GM13976 (cell line): ENCODE measurements at regions not wholly inside any gene's neighbourhood (a gene's known extent, or its start where the extent isn't known, plus 50 kb on each side); places are given as distances from the start of the nearest gene placed in this dataset.

Experiments used
- DNase-seq: peaks from one replicate; pipeline ENCODE4 v3.0.0; 2012; ENCODE audit warnings: low spot score
- in situ Hi-C: fragments of 300-500 bp; cut with MboI; formaldehyde crosslinking; loops from one replicate; pipeline ENCODE4 v1.12.0; 2022; ENCODE audit warnings: low sequenced_read_pairs, mixed read lengths, inconsistent platforms; ENCODE audit not compliant: unreplicated experiment
- TF ChIP-seq, protein P1 (sequence below): IDR thresholded peaks from 2 replicates; pipeline ENCODE4 v1.5.1; 2012; ENCODE audit warnings: borderline replicate concordance, mild to moderate bottlenecking; ENCODE audit not compliant: insufficient read depth; ENCODE audit errors: extremely low read depth, missing control alignments, control extremely low read depth

DNA sequence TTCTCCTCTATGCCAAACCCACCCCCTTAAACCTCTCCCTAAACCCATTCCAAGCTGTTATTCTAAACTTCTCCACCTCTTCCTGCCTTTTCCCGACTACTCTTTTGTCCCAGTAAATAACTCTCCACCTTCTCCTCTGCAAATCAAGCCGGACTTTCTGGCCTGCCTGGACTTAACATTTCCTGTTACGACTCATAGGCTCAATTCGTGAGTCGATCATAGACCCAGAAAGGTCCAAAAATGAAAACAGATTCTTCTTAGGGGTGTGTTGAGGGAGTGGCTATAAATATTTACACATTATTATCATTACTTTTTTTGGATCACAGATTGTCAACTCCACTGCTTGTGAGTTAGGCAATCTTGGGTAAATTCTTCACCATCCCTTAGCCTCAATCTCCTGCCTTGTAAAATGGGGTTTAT lies 59.0 kb upstream of the HABP2 start:
- no peak for DNase-seq
- in situ Hi-C loops = no loop called here
- TF ChIP-seq, protein P1, sequence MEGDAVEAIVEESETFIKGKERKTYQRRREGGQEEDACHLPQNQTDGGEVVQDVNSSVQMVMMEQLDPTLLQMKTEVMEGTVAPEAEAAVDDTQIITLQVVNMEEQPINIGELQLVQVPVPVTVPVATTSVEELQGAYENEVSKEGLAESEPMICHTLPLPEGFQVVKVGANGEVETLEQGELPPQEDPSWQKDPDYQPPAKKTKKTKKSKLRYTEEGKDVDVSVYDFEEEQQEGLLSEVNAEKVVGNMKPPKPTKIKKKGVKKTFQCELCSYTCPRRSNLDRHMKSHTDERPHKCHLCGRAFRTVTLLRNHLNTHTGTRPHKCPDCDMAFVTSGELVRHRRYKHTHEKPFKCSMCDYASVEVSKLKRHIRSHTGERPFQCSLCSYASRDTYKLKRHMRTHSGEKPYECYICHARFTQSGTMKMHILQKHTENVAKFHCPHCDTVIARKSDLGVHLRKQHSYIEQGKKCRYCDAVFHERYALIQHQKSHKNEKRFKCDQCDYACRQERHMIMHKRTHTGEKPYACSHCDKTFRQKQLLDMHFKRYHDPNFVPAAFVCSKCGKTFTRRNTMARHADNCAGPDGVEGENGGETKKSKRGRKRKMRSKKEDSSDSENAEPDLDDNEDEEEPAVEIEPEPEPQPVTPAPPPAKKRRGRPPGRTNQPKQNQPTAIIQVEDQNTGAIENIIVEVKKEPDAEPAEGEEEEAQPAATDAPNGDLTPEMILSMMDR = no peak

DNA sequence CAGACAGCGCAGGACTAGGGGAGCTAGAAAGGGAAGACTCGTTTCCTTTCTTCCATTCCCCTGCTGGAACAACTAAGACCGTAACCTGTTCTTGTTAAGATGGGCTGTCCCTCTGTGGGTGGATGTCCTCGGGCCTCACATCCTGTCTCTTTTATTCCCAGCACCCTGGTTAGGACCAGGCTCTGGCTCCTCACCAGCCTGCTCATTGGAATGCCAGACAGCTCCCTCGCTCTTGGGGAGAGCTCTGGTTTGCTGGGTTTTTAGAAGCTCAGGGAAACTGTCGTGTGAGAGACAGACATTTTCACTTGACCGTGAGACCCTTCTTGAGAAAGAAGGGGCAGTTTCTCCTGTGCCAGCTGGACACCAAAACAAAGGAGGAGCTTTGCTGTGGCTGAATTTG lies 58.1 kb upstream of the HABP2 start:
- DNase-seq = no peak
- in situ Hi-C loops = no loop called here
- TF ChIP-seq, protein P1 = no peak

DNA sequence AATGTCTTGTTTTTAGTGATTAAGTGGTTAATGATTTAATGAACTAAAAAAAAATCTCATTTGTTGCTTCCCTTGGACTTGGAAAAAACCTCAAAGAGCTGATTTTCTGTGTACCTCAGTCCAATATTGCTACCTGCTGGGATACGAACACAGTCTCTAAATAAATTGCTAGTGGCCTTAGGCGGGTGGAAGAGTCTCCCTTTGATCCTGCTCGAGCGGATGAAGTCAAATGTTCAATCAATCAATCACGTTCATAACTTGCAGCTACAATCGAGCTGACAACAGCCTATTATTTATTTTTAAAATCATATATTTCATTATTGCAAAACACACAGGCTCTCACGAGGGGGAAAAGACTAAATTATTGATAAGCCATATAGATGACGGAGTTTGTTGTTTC lies 57.3 kb upstream of the HABP2 start:
- DNase-seq = no peak
- in situ Hi-C loops = no loop called here
- TF ChIP-seq, protein P1 = no peak

DNA sequence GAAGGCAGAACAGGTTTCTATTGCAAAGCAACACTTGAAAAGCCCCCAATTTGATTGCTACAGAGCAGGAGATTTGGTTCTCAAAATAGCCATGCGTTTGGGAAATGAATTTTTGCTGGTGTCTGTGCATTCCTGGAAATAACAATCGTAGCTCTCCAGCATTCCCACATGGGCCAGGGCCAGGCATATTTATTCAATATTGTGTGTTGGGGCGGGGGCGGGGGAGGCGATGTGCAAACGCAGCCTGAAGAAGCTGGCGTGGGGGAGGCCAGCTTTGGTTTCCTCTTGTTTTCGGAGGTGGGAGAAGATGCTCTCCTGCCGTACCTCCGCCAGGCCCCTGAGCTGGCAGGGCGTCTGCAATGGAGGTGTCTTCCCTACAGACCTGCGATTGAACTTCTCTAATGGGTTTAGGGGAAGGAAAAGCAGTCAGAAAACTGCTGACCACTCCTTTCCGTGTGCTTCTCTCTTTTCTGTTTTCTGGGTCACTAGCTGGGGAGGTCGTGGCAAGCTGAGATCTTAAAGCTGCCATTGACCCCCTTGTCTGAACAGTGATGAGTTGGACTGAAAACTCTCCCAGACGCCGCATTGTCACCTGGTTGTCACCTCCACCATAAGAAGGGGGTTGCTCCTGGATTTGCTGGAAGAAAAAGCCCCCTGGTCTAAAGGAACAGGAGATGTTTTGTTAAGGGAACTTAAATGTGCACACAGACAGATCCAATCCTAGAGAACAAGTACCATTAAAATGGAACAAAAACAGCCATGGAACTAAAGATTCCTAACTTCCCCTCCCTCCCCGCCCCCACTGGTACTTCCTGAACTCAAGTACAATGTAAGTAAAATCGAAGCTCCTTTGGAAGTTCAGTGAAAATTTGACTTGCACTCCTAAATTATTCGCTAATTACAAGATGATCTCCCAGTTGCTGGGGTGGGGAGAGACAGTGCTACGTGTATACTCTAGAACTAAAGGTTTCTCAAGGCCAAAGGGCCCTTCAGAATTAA lies 56.4 kb upstream of the HABP2 start:
- in situ Hi-C loops = no loop called here

DNA sequence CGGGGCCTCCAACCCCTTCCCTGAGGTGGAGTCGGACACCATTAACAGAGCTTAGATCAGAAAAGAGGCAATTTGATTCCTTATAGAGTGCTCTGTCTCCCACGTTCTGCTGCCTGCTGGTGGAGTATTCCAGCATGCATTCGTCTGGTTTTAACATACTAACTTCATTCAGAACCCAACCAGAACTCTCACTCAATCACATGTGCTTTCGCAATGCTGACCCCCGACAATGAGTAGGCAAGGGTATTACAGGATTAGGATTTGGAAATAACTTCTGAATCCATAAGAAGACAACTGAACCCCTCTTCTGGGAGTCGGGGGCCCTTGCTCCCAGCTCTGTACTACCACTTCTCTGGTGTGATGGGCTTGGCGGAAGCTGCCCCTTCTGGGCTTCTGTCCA lies 55.7 kb upstream of the HABP2 start:
- TF ChIP-seq, protein P1 = no peak
- in situ Hi-C loops = no loop called here
- no peak for DNase-seq

More for the DNA sequence above, 56.4 kb upstream of the HABP2 start:
- TF ChIP-seq, protein P1 = no peak
- DNase-seq = no peak

DNA sequence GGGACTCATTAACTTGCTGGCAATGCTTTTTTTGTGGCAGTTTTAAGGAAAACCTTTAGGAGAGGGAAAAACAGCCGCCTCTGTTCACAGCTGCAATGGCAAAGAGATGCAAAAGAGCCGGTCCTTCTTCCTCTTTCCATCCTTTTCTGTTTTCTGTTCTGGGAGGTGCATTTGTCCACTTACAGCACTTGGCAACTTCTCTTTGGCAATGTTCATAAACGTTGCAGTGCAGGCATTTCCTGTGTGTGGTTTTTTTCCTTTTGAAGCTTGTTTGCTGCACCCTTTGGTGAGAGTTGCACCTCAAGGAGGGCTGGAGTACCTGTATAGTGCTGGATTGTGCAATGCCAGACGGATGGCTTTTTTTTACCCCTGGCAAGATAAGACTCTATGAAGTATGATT lies 53.9 kb upstream of the HABP2 start:
- no peak for DNase-seq
- in situ Hi-C loops = no loop called here
- TF ChIP-seq, protein P1 = no peak
